B cell (primary cell): ENCODE measurements at regions not wholly inside any gene's neighbourhood (a gene's known extent, or its start where the extent isn't known, plus 50 kb on each side); places are given as distances from the start of the nearest gene placed in this dataset.

Experiments used
- ATAC-seq: fragments of 200-7000 bp; cut with Tn5 transposase; one replicate; pipeline ENCODE4 v1.10.0; 2021; ENCODE audit warnings: low read depth, mild to moderate bottlenecking, moderate number of reproducible peaks, moderate library complexity
- CTCF ChIA-PET: fragments of 350-600 bp; sonication (Branson Sonifier 250); formaldehyde crosslinking; loops from one replicate; lab custom pipeline; 2021; ENCODE audit warnings: antibody characterized with exemption, inconsistent platforms; lab: Charles Lee
- POLR2A ChIA-PET: fragments of 350-600 bp; sonication (Branson Sonifier 250); formaldehyde crosslinking; loops from one replicate; lab custom pipeline; 2021; ENCODE audit warnings: antibody characterized with exemption; lab: Charles Lee
- DNase-seq: peaks from one replicate; pipeline ENCODE4 v3.0.0; 2013
- H2AFZ ChIP-seq: 2 replicates; pipeline ENCODE4 v1.6.1; 2012; ENCODE audit warnings: mild to moderate bottlenecking, low read depth, low read length; ENCODE audit not compliant: insufficient read depth, poor library complexity, severe bottlenecking
- H3K27ac ChIP-seq, 2 donors: 1 replicate in 1 of 2; 2 replicates in 1 of 2; pipeline ENCODE4 v1.5.1; 2012 to 2013; ENCODE audit warnings: low read length in 2 of 2, mild to moderate bottlenecking in 2 of 2, moderate library complexity in 1 of 2
- H3K27me3 ChIP-seq, 4 experiments: fragments of 200-600 bp in 1 of 4; sonication (generic) in 1 of 4; replicated peaks in 1 of 4; 1 replicate in 2 of 4; 2 replicates in 2 of 4; pipeline versions ENCODE4 v1.6.1 to v1.7.0; 2013 to 2016; ENCODE audit warnings: low read length in 3 of 4, mild to moderate bottlenecking in 2 of 4, mixed read lengths in 1 of 4, moderate library complexity in 1 of 4; ENCODE audit not compliant: insufficient read depth in 4 of 4, control insufficient read depth in 3 of 4; ENCODE audit errors: control extremely low read depth in 1 of 4
- H3K36me3 ChIP-seq, 2 experiments: replicated peaks in 1 of 2; 1 replicate in 1 of 2; 2 replicates in 1 of 2; pipeline versions ENCODE4 v1.6.1 to v1.7.1; 2013; ENCODE audit warnings: low read length in 1 of 2; ENCODE audit not compliant: insufficient read depth in 2 of 2, control insufficient read depth in 1 of 2; ENCODE audit errors: control extremely low read depth in 1 of 2, extremely low read depth in 1 of 2
- H3K4me1 ChIP-seq, 2 donors: fragments of 200-600 bp in 1 of 2; sonication (generic) in 1 of 2; 1 replicate in 1 of 2; 2 replicates in 1 of 2; pipeline versions ENCODE4 v1.5.1 to v1.6.1; 2013 to 2017; ENCODE audit warnings: low read length in 2 of 2; ENCODE audit not compliant: control insufficient read depth in 2 of 2, insufficient read depth in 2 of 2
- H3K4me2 ChIP-seq: replicated peaks from 2 replicates; pipeline ENCODE3; 2012; ENCODE audit warnings: mild to moderate bottlenecking, low read depth, low read length; ENCODE audit not compliant: poor library complexity, severe bottlenecking
- H3K4me3 ChIP-seq, 5 experiments: fragments of 200-600 bp in 1 of 5; sonication (generic) in 1 of 5; 1 replicate in 3 of 5; 2 replicates in 2 of 5; pipeline versions ENCODE4 v1.5.1 to v1.7.0; 2011 to 2016; ENCODE audit warnings: low read length in 4 of 5, mild to moderate bottlenecking in 4 of 5, low read depth in 2 of 5, control low read depth in 1 of 5, moderate library complexity in 1 of 5; ENCODE audit not compliant: insufficient read depth in 1 of 5; ENCODE audit errors: control extremely low read depth in 1 of 5, extremely low read depth in 1 of 5
- H3K79me2 ChIP-seq: fragments of 200-600 bp; sonication (generic); one replicate; pipeline ENCODE4 v1.6.0; 2016; ENCODE audit warnings: low read length; ENCODE audit not compliant: control insufficient read depth, insufficient read depth
- H3K9ac ChIP-seq: fragments of 200-600 bp; sonication (generic); 2 replicates; pipeline ENCODE4 v1.6.1; 2017; ENCODE audit warnings: mild to moderate bottlenecking, low read length, moderate library complexity
- H3K9me3 ChIP-seq, 3 donors: one replicate each; pipeline versions ENCODE4 v1.6.1 to v1.7.1; 2013; ENCODE audit warnings: low read length in 2 of 3; ENCODE audit not compliant: control insufficient read depth in 2 of 3, insufficient read depth in 1 of 3; ENCODE audit errors: control extremely low read depth in 1 of 3
- H4K20me1 ChIP-seq: 2 replicates; pipeline ENCODE4 v1.6.0; 2012; ENCODE audit warnings: mild to moderate bottlenecking, low read length; ENCODE audit not compliant: insufficient read depth, control insufficient read depth, poor library complexity, severe bottlenecking
- H3K27ac Mint-ChIP-seq: one replicate; pipeline ENCODE4 v1.8.0; 2021; ENCODE audit warnings: mixed read lengths
- H3K27me3 Mint-ChIP-seq: one replicate; pipeline ENCODE4 v1.8.0; 2021; ENCODE audit warnings: mixed read lengths
- H3K4me1 Mint-ChIP-seq: one replicate; pipeline ENCODE4 v1.8.0; 2021; ENCODE audit warnings: mixed read lengths
- H3K4me3 Mint-ChIP-seq: one replicate; pipeline ENCODE4 v1.8.0; 2021; ENCODE audit warnings: mixed read lengths
- H3K9me3 Mint-ChIP-seq: one replicate; pipeline ENCODE4 v1.8.0; 2022; ENCODE audit warnings: mixed read lengths; ENCODE audit not compliant: insufficient read depth
- CTCF ChIP-seq: fragments of 200-600 bp; IDR thresholded peaks from one replicate; pipeline ENCODE4 v1.8.0; 2022; ENCODE audit warnings: antibody characterized with exemption, mild to moderate bottlenecking
- EZH2 ChIP-seq: IDR thresholded peaks from 2 replicates; pipeline ENCODE4 v1.6.1; 2012; ENCODE audit warnings: borderline replicate concordance, low read depth, mild to moderate bottlenecking, moderate library complexity, low read length; ENCODE audit not compliant: insufficient read depth, poor library complexity, severe bottlenecking
- WGBS: methylation state at CpG from one replicate; pipeline ENCODE4 v1.1.5; 2013; ENCODE audit warnings: missing lambda C conversion rate; ENCODE audit not compliant: insufficient coverage; 5-methylcytosine and 5-hydroxymethylcytosine counted together
- intact Hi-C: fragments of 100-400 bp; cut with micrococcal nuclease; formaldehyde crosslinking; loops from one replicate; pipeline ENCODE4 v1.10.0; 2022

- H3K27ac Mint-ChIP-seq, result no peak overlapping the region
- no peak overlapping the region for H3K4me3 Mint-ChIP-seq
- DNase-seq, result no peak
- no peaks in the 10 kb centered on the region for H3K9me3 ChIP-seq
- no peak overlapping the region for H2AFZ ChIP-seq
- no peak overlapping the region for H3K9ac ChIP-seq
- H3K27me3 ChIP-seq, result no peaks in the 10 kb centered on the region
- H3K4me3 ChIP-seq, result no peak overlapping the region
- no peak overlapping the region for H3K4me2 ChIP-seq
- CTCF ChIA-PET, result no interaction called here
- H3K27ac ChIP-seq, result no peak overlapping the region
- POLR2A ChIA-PET, result no interaction called here
- no peak for ATAC-seq
- H3K27me3 Mint-ChIP-seq, result no peaks in the 10 kb centered on the region
- H3K36me3 ChIP-seq, result no peaks in the 10 kb centered on the region
- TF ChIP-seq CTCF (no peak), EZH2 (no peak)
- intact Hi-C loops, result no loop called here
- no peaks in the 10 kb centered on the region for H3K4me1 ChIP-seq
- WGBS, result no CpG with 5 or more reads among the region's 1 CpG
- H3K9me3 Mint-ChIP-seq, result no peaks in the 10 kb centered on the region
- H3K79me2 ChIP-seq, result no peaks in the 10 kb centered on the region
- no peaks in the 10 kb centered on the region for H3K4me1 Mint-ChIP-seq
- no peaks in the 10 kb centered on the region for H4K20me1 ChIP-seq
These were observed 760.2 kb upstream of the AGA start for GRCh38 chr4:178202422-178202821.

GRCh38 chr4:178205826-178206225 lies 763.6 kb upstream of the AGA start:
- H3K4me3 ChIP-seq, result no peak overlapping the region
- H3K4me1 Mint-ChIP-seq, result no peaks in the 10 kb centered on the region
- TF ChIP-seq CTCF, result no peak
- TF ChIP-seq EZH2, result no peak
- no peaks in the 10 kb centered on the region for H3K27me3 ChIP-seq
- DNase-seq (no peak), ATAC-seq (no peak)
- H3K27me3 Mint-ChIP-seq, result no peaks in the 10 kb centered on the region
- H4K20me1 ChIP-seq, result no peaks in the 10 kb centered on the region
- H3K9me3 Mint-ChIP-seq, result no peaks in the 10 kb centered on the region
- no peak overlapping the region for H3K4me2 ChIP-seq
- no peaks in the 10 kb centered on the region for H3K36me3 ChIP-seq
- ChIA-PET POLR2A (no interaction called here), CTCF (no interaction called here)
- no peaks in the 10 kb centered on the region for H3K79me2 ChIP-seq
- intact Hi-C loops, result no loop called here
- no peak overlapping the region for H3K27ac ChIP-seq
- H2AFZ ChIP-seq, result no peak overlapping the region
- no peak overlapping the region for H3K27ac Mint-ChIP-seq
- no peak overlapping the region for H3K9ac ChIP-seq
- H3K4me3 Mint-ChIP-seq, result no peak overlapping the region
- H3K9me3 ChIP-seq, result peaks cover 0 to 4% (median 0%) of the 10 kb centered on the region in 3 donors
- H3K4me1 ChIP-seq, result no peaks in the 10 kb centered on the region
- WGBS, result no CpG with 5 or more reads among the region's 1 CpG
